OCI-LY7 (cell line): ENCODE measurements at regions not wholly inside any gene's neighbourhood (a gene's known extent, or its start where the extent isn't known, plus 50 kb on each side); places are given as distances from the start of the nearest gene placed in this dataset.

Experiments used
- BruUV-seq: library from RNA; stranded (reverse); fragments of 400-500 nt; replicated peaks from 2 replicates; lab custom pipeline; 2021; lab: Mats Ljungman, UMichigan
- CTCF ChIA-PET: fragments of 300-600 bp; sonication (Branson Sonifier 250); formaldehyde crosslinking; loops from one replicate; lab custom pipeline; 2022; ENCODE audit warnings: antibody characterized with exemption; ENCODE audit not compliant: unreplicated experiment; lab: Charles Lee
- POLR2A ChIA-PET: fragments of 300-600 bp; sonication (Branson Sonifier 250); formaldehyde crosslinking; loops from one replicate; lab custom pipeline; 2022; ENCODE audit warnings: antibody characterized with exemption; lab: Charles Lee
- DNase-seq: peaks from one replicate; pipeline ENCODE4 v3.0.0-alpha.2; 2015; ENCODE audit warnings: low spot score
- H2AFZ ChIP-seq: fragments of 200-600 bp; sonication (generic), shearing (Covaris generic); 2 replicates; pipeline ENCODE4 v1.6.1; 2014; ENCODE audit warnings: mild to moderate bottlenecking, antibody characterized with exemption, low read length, moderate library complexity
- H3K27ac ChIP-seq: fragments of 200-600 bp; sonication (generic); 2 replicates; pipeline ENCODE4 v1.5.1; 2014; ENCODE audit warnings: mixed run types, low read depth, mild to moderate bottlenecking, moderate library complexity, low read length, inconsistent platforms; ENCODE audit not compliant: poor library complexity, severe bottlenecking
- H3K36me3 ChIP-seq: fragments of 200-600 bp; sonication (generic); 2 replicates; pipeline ENCODE4 v1.6.1; 2014; ENCODE audit warnings: mild to moderate bottlenecking, antibody characterized with exemption, low read length, moderate library complexity, mixed read lengths; ENCODE audit not compliant: insufficient read depth
- H3K4me1 ChIP-seq: fragments of 200-600 bp; sonication (generic); 2 replicates; pipeline ENCODE4 v1.5.1; 2014; ENCODE audit warnings: mild to moderate bottlenecking, low read length; ENCODE audit not compliant: insufficient read depth, poor library complexity, severe bottlenecking
- H3K4me2 ChIP-seq: fragments of 200-600 bp; sonication (generic); 2 replicates; pipeline ENCODE4 v1.6.1; 2014; ENCODE audit warnings: mild to moderate bottlenecking, low read length
- H3K4me3 ChIP-seq: fragments of 200-600 bp; sonication (generic); 2 replicates; pipeline ENCODE4 v1.5.1; 2014; ENCODE audit warnings: mild to moderate bottlenecking, low read depth, low read length; ENCODE audit not compliant: poor library complexity, severe bottlenecking
- H3K79me2 ChIP-seq: fragments of 200-600 bp; sonication (generic); 2 replicates; pipeline ENCODE4 v1.6.1; 2016; ENCODE audit warnings: low read depth, mild to moderate bottlenecking, low read length, moderate library complexity, mixed read lengths; ENCODE audit not compliant: insufficient read depth
- H3K9me2 ChIP-seq: fragments of 200-600 bp; sonication (generic); 2 replicates; pipeline ENCODE4 v1.6.1; 2016; ENCODE audit warnings: mild to moderate bottlenecking, low read length, mixed read lengths; ENCODE audit not compliant: insufficient read depth
- H3K9me3 ChIP-seq: fragments of 200-600 bp; sonication (generic); 2 replicates; pipeline ENCODE4 v1.6.1; 2014; ENCODE audit warnings: mild to moderate bottlenecking, mixed run types, low read length, mixed read lengths
- H4K20me1 ChIP-seq: fragments of 200-600 bp; sonication (generic); 2 replicates; pipeline ENCODE4 v1.6.1; 2014; ENCODE audit warnings: mild to moderate bottlenecking, antibody characterized with exemption, low read length, moderate library complexity, mixed read lengths; ENCODE audit not compliant: insufficient read depth
- EZH2phosphoT487 ChIP-seq: fragments of 200-600 bp; sonication (generic); IDR thresholded peaks from 2 replicates; pipeline ENCODE4 v1.6.1; 2018; ENCODE audit warnings: low read depth, borderline replicate concordance, mild to moderate bottlenecking, mixed run types, antibody characterized with exemption, low read length, moderate library complexity, mixed read lengths
- intact Hi-C: fragments of 100-400 bp; cut with micrococcal nuclease; formaldehyde crosslinking; loops from one replicate; pipeline ENCODE4 v1.10.0; 2022; ENCODE audit not compliant: unreplicated experiment
- TF ChIP-seq, protein P1 (sequence below): fragments of 200-600 bp; sonication (generic); conservative IDR thresholded peaks from 2 replicates; pipeline ENCODE4 v1.5.1; 2014; ENCODE audit warnings: mild to moderate bottlenecking, antibody characterized with exemption, low read length, moderate library complexity, mixed read lengths

GRCh38 chr5:40165106-40165788 is 514.5 kb upstream of the PTGER4 start:
- H3K4me3 ChIP-seq = no peak overlapping the region
- H3K4me1 ChIP-seq = no peaks in the 10 kb centered on the region
- POLR2A ChIA-PET = no interaction called here
- intact Hi-C loops = no loop called here
- H3K4me2 ChIP-seq = no peak overlapping the region
- TF ChIP-seq, protein P1, sequence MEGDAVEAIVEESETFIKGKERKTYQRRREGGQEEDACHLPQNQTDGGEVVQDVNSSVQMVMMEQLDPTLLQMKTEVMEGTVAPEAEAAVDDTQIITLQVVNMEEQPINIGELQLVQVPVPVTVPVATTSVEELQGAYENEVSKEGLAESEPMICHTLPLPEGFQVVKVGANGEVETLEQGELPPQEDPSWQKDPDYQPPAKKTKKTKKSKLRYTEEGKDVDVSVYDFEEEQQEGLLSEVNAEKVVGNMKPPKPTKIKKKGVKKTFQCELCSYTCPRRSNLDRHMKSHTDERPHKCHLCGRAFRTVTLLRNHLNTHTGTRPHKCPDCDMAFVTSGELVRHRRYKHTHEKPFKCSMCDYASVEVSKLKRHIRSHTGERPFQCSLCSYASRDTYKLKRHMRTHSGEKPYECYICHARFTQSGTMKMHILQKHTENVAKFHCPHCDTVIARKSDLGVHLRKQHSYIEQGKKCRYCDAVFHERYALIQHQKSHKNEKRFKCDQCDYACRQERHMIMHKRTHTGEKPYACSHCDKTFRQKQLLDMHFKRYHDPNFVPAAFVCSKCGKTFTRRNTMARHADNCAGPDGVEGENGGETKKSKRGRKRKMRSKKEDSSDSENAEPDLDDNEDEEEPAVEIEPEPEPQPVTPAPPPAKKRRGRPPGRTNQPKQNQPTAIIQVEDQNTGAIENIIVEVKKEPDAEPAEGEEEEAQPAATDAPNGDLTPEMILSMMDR = no peak
- TF ChIP-seq EZH2phosphoT487 = no peak
- no peaks in the 10 kb centered on the region for H3K36me3 ChIP-seq
- H4K20me1 ChIP-seq = no peaks in the 10 kb centered on the region
- BruUV-seq = no TSS peak
- DNase-seq = no peak
- H3K9me3 ChIP-seq = no peaks in the 10 kb centered on the region
- no peaks in the 10 kb centered on the region for H3K9me2 ChIP-seq
- no peaks in the 10 kb centered on the region for H3K79me2 ChIP-seq
- CTCF ChIA-PET = no interaction called here
- no peak overlapping the region for H2AFZ ChIP-seq
- no peak overlapping the region for H3K27ac ChIP-seq

DNA sequence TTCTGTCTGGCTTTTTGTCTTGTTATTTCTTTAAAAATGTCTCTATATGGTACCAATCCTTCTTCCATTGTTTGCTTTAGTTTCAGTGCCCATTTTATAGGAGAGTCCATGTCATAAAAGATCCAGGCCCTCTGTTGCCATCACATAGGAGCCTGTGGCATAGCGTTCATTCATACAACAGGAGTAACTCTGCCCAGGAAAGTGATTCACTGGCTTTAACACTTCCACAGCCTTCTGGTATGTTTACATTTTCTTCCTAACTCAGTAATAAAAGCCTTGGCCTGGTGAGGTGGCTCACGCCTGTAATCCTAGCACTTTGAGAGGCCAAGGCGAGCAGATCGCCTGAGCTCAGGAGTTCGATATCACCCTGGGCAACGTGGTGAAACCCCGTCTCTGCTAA is 519.3 kb upstream of the PTGER4 start:
- H3K9me3 ChIP-seq = no peaks in the 10 kb centered on the region
- H3K4me1 ChIP-seq = no peaks in the 10 kb centered on the region
- intact Hi-C loops = no loop called here
- H3K27ac ChIP-seq = no peak overlapping the region
- DNase-seq = no peak
- TF ChIP-seq, protein P1 = no peak
- TF ChIP-seq EZH2phosphoT487 = no peak
- ChIA-PET POLR2A (no interaction called here), CTCF (no interaction called here)
- H2AFZ ChIP-seq = no peak overlapping the region
- H4K20me1 ChIP-seq = no peaks in the 10 kb centered on the region
- no peak overlapping the region for H3K4me3 ChIP-seq
- no peaks in the 10 kb centered on the region for H3K36me3 ChIP-seq
- no peaks in the 10 kb centered on the region for H3K79me2 ChIP-seq
- H3K9me2 ChIP-seq = no peaks in the 10 kb centered on the region
- H3K4me2 ChIP-seq = no peak overlapping the region
- BruUV-seq = no TSS peak

GRCh38 chr5:40154194-40154593 is 525.5 kb upstream of the PTGER4 start:
- CTCF ChIA-PET = no interaction called here

More at GRCh38 chr5:40154194-40154593, 525.5 kb upstream of the PTGER4 start:
- no peak overlapping the region for H2AFZ ChIP-seq
- BruUV-seq = no TSS peak
- no peaks in the 10 kb centered on the region for H3K9me3 ChIP-seq
- no peaks in the 10 kb centered on the region for H3K4me1 ChIP-seq
- no peak for DNase-seq
- TF ChIP-seq EZH2phosphoT487 = no peak
- TF ChIP-seq, protein P1 = no peak
- no peaks in the 10 kb centered on the region for H4K20me1 ChIP-seq
- no peak overlapping the region for H3K4me3 ChIP-seq
- H3K4me2 ChIP-seq = no peak overlapping the region
- POLR2A ChIA-PET = no interaction called here
- H3K36me3 ChIP-seq = no peaks in the 10 kb centered on the region
- no peak overlapping the region for H3K27ac ChIP-seq
- no peaks in the 10 kb centered on the region for H3K9me2 ChIP-seq
- intact Hi-C loops = no loop called here
- no peaks in the 10 kb centered on the region for H3K79me2 ChIP-seq
